A549 (cell line): ENCODE measurements at regions not wholly inside any gene's neighbourhood (a gene's known extent, or its start where the extent isn't known, plus 50 kb on each side); places are given as distances from the start of the nearest gene placed in this dataset.

Experiments used
- CTCF ChIP-seq: fragments of >200 bp; sonication (Bioruptor Twin); formaldehyde crosslinking; IDR thresholded peaks from 3 replicates; pipeline ENCODE4 v1.5.1; 2016
- GATA3 ChIP-seq: IDR thresholded peaks from 2 replicates; pipeline ENCODE4 v1.6.1; 2012; ENCODE audit warnings: borderline replicate concordance
- NPAS2 ChIP-seq: fragments of 250-450 bp; sonication (Bioruptor Pico); IDR thresholded peaks from 2 replicates; pipeline ENCODE4 v1.8.0; 2022; ENCODE audit warnings: mild to moderate bottlenecking, moderate library complexity, borderline replicate concordance
- USF2 ChIP-seq: fragments of 450-650 bp; IDR thresholded peaks from 2 replicates; pipeline ENCODE4 v1.6.1; 2014; ENCODE audit warnings: antibody characterized with exemption
- ZFP36 ChIP-seq: fragments of 450-650 bp; IDR thresholded peaks from 2 replicates; pipeline ENCODE4 v1.6.1; 2014; ENCODE audit warnings: borderline replicate concordance; ENCODE audit not compliant: partially characterized antibody

DNA sequence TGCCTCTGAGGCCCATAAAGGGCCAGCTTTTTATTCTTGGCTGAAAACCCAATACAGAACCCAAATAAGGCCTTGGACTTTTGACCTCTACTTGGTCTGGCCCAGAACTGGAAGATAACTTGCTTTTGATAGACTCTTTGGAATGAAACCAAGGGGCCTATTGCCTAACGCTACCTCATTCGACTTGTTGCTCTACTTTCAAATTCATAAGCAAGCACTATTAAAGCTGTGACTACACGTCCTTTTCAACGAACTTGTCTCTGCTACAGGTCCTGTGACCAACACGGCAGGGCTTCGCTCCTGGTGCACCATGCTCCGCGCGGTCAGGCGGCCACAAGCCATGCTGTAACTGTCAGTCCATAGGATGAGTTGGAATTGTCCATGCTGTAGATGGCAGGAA is 385.4 kb downstream of the MFSD1 start:
- TF ChIP-seq USF2 (no peak), GATA3 (no peak), ZFP36 (no peak), CTCF (no peak), NPAS2 (CRISPR knock-in tag) (no peak)
